CD4-positive, alpha-beta T cell (primary cell): ENCODE measurements at regions not wholly inside any gene's neighbourhood (a gene's known extent, or its start where the extent isn't known, plus 50 kb on each side); places are given as distances from the start of the nearest gene placed in this dataset.

Experiments
- ATAC-seq: fragments of 200-7000 bp; cut with Tn5 transposase; one replicate; pipeline ENCODE4 v1.10.0; 2022; ENCODE audit warnings: mild to moderate bottlenecking; ENCODE audit not compliant: poor library complexity
- CTCF ChIA-PET: fragments of 350-600 bp; sonication (Branson Sonifier 250); formaldehyde crosslinking; loops from one replicate; lab custom pipeline; 2021; ENCODE audit warnings: antibody characterized with exemption, inconsistent platforms; lab: Charles Lee
- POLR2A ChIA-PET: fragments of 350-600 bp; sonication (Branson Sonifier 250); formaldehyde crosslinking; loops from one replicate; lab custom pipeline; 2021; ENCODE audit warnings: antibody characterized with exemption, inconsistent platforms; lab: Charles Lee
- DNase-seq, 14 experiments: peaks; one replicate each; pipeline ENCODE4 v3.0.0-alpha.2; 2013 to 2020; ENCODE audit warnings: mixed read lengths in 2 of 14
- H3K27ac ChIP-seq, 2 donors: one replicate each; pipeline versions ENCODE4 v1.5.1 to v1.7.0; 2013; ENCODE audit warnings: low read length in 2 of 2, low read depth in 1 of 2, mild to moderate bottlenecking in 1 of 2
- H3K27me3 ChIP-seq, 2 experiments: 1 replicate in 1 of 2; 2 replicates in 1 of 2; pipeline versions ENCODE4 v1.6.1 to v1.7.0; 2013; ENCODE audit warnings: low read length in 2 of 2, control low read depth in 1 of 2, mild to moderate bottlenecking in 1 of 2, moderate library complexity in 1 of 2; ENCODE audit not compliant: insufficient read depth in 2 of 2, control insufficient read depth in 1 of 2
- H3K36me3 ChIP-seq: one replicate; pipeline ENCODE4 v1.6.1; 2013; ENCODE audit warnings: low read length, control low read depth; ENCODE audit not compliant: insufficient read depth
- H3K4me1 ChIP-seq: one replicate; pipeline ENCODE4 v1.6.1; 2013; ENCODE audit warnings: low read length, control low read depth; ENCODE audit not compliant: insufficient read depth
- H3K4me3 ChIP-seq: one replicate; pipeline ENCODE4 v1.5.1; 2013; ENCODE audit warnings: mild to moderate bottlenecking, low read length, moderate library complexity
- H3K9me3 ChIP-seq, 2 experiments: 1 replicate in 1 of 2; 2 replicates in 1 of 2; pipeline versions ENCODE4 v1.6.1 to v1.7.0; 2013; ENCODE audit warnings: low read length in 2 of 2, mild to moderate bottlenecking in 2 of 2, control low read depth in 1 of 2, moderate library complexity in 1 of 2; ENCODE audit not compliant: control insufficient read depth in 1 of 2, insufficient read depth in 1 of 2
- H3K27ac Mint-ChIP-seq: one replicate; pipeline ENCODE4 v1.8.0; 2020; ENCODE audit warnings: mixed read lengths
- H3K27me3 Mint-ChIP-seq: one replicate; pipeline ENCODE4 v1.8.0; 2021; ENCODE audit warnings: mixed read lengths
- H3K36me3 Mint-ChIP-seq: one replicate; pipeline ENCODE4 v1.8.0; 2021; ENCODE audit warnings: low read depth, mixed read lengths
- H3K4me1 Mint-ChIP-seq: one replicate; pipeline ENCODE4 v1.8.0; 2021; ENCODE audit warnings: low read depth, mixed read lengths
- H3K4me3 Mint-ChIP-seq: one replicate; pipeline ENCODE4 v1.8.0; 2020; ENCODE audit warnings: mild to moderate bottlenecking, mixed read lengths
- H3K9me3 Mint-ChIP-seq: one replicate; pipeline ENCODE4 v1.8.0; 2020; ENCODE audit warnings: mixed read lengths
- intact Hi-C, 2 experiments: fragments of 100-400 bp; cut with DNase I in 1 of 2; cut with micrococcal nuclease in 1 of 2; formaldehyde crosslinking; loops; one replicate each; pipeline versions ENCODE4 v1.15.1 to v1.9.0; 2023 to 2025; cut with DNase I, micrococcal nuclease
- TF ChIP-seq, protein P1 (sequence below): fragments of 200-600 bp; IDR thresholded peaks from one replicate; pipeline ENCODE4 v1.8.0; 2022; ENCODE audit warnings: antibody characterized with exemption, mild to moderate bottlenecking

DNA sequence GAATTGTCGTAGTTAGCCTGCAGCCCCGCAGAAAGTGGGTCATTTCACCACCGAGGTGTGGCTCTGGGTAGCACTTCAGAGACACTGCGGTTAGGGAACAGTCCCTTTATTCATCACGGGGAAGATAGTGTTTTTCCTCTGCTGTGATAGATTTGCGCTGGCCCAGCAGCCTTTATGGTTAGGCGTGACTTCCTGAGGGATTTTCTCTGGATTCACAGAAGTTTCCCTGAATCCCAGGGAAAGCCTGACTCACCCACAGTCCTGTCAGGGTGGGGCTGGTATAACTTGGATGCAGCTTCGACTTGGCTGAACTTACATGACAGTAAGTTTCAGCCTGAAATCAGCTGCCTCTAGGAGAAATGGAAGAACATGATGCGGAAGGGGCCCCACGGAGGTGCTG lies 196.3 kb upstream of the HHIP start:
- Histone ChIP-seq H3K4me1 (no peaks in the 10 kb centered on the region), H3K27ac (no peak overlapping the region), H3K27me3 (no peaks in the 10 kb centered on the region), H3K9me3 (no peaks in the 10 kb centered on the region), H3K36me3 (no peaks in the 10 kb centered on the region), H3K4me3 (no peak overlapping the region)
- TF ChIP-seq, protein P1, sequence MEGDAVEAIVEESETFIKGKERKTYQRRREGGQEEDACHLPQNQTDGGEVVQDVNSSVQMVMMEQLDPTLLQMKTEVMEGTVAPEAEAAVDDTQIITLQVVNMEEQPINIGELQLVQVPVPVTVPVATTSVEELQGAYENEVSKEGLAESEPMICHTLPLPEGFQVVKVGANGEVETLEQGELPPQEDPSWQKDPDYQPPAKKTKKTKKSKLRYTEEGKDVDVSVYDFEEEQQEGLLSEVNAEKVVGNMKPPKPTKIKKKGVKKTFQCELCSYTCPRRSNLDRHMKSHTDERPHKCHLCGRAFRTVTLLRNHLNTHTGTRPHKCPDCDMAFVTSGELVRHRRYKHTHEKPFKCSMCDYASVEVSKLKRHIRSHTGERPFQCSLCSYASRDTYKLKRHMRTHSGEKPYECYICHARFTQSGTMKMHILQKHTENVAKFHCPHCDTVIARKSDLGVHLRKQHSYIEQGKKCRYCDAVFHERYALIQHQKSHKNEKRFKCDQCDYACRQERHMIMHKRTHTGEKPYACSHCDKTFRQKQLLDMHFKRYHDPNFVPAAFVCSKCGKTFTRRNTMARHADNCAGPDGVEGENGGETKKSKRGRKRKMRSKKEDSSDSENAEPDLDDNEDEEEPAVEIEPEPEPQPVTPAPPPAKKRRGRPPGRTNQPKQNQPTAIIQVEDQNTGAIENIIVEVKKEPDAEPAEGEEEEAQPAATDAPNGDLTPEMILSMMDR: no peak
- DNase-seq (no peak), ATAC-seq (no peak)
- Mint-ChIP-seq H3K4me3 (no peak overlapping the region), H3K27ac (no peak overlapping the region), H3K27me3 (no peaks in the 10 kb centered on the region), H3K4me1 (no peaks in the 10 kb centered on the region), H3K36me3 (no peaks in the 10 kb centered on the region), H3K9me3 (no peaks in the 10 kb centered on the region)
- intact Hi-C loops: no loop called here
- CTCF ChIA-PET: no interaction called here
- POLR2A ChIA-PET: no interaction called here

DNA sequence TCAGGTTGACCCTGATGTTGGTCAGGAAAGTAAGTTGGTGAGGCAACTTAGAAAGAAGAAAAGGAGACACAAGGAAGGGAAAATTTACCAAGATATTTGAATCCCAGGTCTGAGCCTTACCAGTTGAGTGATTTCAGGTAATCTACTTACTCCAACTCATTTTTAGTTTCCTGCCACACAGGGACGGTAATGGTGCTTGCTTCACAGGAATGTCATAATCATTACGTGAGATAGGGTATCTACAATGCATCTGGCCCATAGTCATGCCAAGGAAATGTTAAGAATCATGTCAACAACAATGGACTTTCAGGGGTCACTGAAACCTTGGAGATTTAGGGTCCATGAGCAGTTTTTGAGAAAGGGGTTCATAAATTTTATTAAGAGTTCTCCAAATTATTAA lies 195.4 kb upstream of the HHIP start:
- H3K27ac Mint-ChIP-seq: no peak overlapping the region
- H3K4me3 ChIP-seq: no peak overlapping the region
- ATAC-seq (no peak), DNase-seq (no peak)
- no peaks in the 10 kb centered on the region for H3K9me3 ChIP-seq
- POLR2A ChIA-PET: no interaction called here
- no peaks in the 10 kb centered on the region for H3K4me1 ChIP-seq
- CTCF ChIA-PET: no interaction called here
- H3K4me3 Mint-ChIP-seq: no peak overlapping the region
- H3K27ac ChIP-seq: no peak overlapping the region
- H3K27me3 ChIP-seq: no peaks in the 10 kb centered on the region
- H3K27me3 Mint-ChIP-seq: no peaks in the 10 kb centered on the region
- TF ChIP-seq, protein P1: no peak
- H3K36me3 Mint-ChIP-seq: no peaks in the 10 kb centered on the region
- H3K9me3 Mint-ChIP-seq: no peaks in the 10 kb centered on the region
- no peaks in the 10 kb centered on the region for H3K4me1 Mint-ChIP-seq
- H3K36me3 ChIP-seq: no peaks in the 10 kb centered on the region
- intact Hi-C loops: no loop called here

DNA sequence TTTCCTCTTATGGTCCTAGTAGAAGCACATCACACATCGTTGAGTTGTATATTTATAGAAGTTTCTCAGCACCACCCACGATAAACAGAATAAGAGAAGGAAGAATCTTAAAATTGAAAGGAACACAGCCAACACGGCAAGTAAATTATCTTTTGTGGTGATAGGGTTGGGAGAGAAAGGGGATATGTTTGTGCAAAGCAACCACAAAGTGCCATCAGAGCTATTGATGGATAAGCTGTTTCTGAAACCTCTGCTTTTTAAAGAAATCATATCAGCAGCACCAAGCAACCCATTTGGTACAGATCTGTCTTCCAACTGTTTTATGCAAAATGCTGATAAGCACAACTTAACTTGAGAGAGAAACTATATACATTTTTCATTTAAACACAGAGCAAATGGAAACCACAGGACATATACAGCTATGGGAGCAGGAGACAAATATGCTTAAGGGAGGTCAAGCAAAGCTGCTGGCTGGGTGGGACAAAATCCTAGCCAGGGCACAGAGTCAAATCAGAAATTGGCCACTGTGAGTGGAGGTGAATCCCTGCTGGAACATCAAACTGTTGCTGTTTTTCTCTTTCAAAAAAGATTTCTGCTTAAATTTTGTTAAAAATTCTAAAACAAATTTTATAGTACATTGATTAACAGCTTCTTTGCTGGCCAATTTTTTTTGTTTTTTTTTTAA lies 194.0 kb upstream of the HHIP start:
- Histone ChIP-seq H3K36me3 (no peaks in the 10 kb centered on the region), H3K4me3 (no peak overlapping the region), H3K27ac (no peak overlapping the region), H3K27me3 (no peaks in the 10 kb centered on the region), H3K4me1 (no peaks in the 10 kb centered on the region), H3K9me3 (no peaks in the 10 kb centered on the region)
- H3K36me3 Mint-ChIP-seq: no peaks in the 10 kb centered on the region
- DNase-seq: no peak
- CTCF ChIA-PET: no interaction called here
- no peak overlapping the region for H3K4me3 Mint-ChIP-seq
- POLR2A ChIA-PET: interaction anchor here (1.1 kb wide), 1 partner anchor 11 kb away, joined by 4 read pairs; no protein-coding TSS in a partner anchor
- no peaks in the 10 kb centered on the region for H3K9me3 Mint-ChIP-seq
- TF ChIP-seq, protein P1: no peak
- no peak overlapping the region for H3K27ac Mint-ChIP-seq
- H3K27me3 Mint-ChIP-seq: no peaks in the 10 kb centered on the region
- no peaks in the 10 kb centered on the region for H3K4me1 Mint-ChIP-seq
- ATAC-seq: no peak
- intact Hi-C loops: no loop called here
